Natural killer cell (primary cell): ENCODE measurements at regions not wholly inside any gene's neighbourhood (a gene's known extent, or its start where the extent isn't known, plus 50 kb on each side); places are given as distances from the start of the nearest gene placed in this dataset.
"Not testable (repeated sequence)": the region's sequence is repeated elsewhere in the genome, so short reads cannot be mapped to it uniquely, and the experiment has no call there.

ENCODE experiments used
- ATAC-seq, 3 donors: fragments of 150-1000 bp in 2 of 3; fragments of 200-7000 bp in 1 of 3; cut with Tn5 transposase; 1 replicate in 1 of 3; 2 replicates in 2 of 3; pipeline ENCODE4 v1.10.0; 2021; ENCODE audit warnings: mild to moderate bottlenecking in 2 of 3, moderate library complexity in 2 of 3
- DNase-seq, 2 donors: peaks; one replicate each; pipeline versions ENCODE4 v3.0.0 to v3.0.0-alpha.2; 2013 to 2021; ENCODE audit warnings: mixed read lengths in 1 of 2
- H3K27ac ChIP-seq: one replicate; pipeline ENCODE4 v1.5.1; 2013; ENCODE audit warnings: mild to moderate bottlenecking, low read length
- H3K27me3 ChIP-seq: one replicate; pipeline ENCODE4 v1.6.1; 2013; ENCODE audit warnings: low read length; ENCODE audit not compliant: control insufficient read depth, insufficient read depth
- H3K36me3 ChIP-seq: one replicate; pipeline ENCODE4 v1.6.1; 2013; ENCODE audit warnings: low read length; ENCODE audit not compliant: control insufficient read depth, insufficient read depth
- H3K4me1 ChIP-seq: one replicate; pipeline ENCODE4 v1.6.1; 2013; ENCODE audit warnings: low read length; ENCODE audit not compliant: control insufficient read depth, insufficient read depth
- H3K4me3 ChIP-seq: one replicate; pipeline ENCODE4 v1.5.1; 2013; ENCODE audit warnings: low read length
- H3K9me3 ChIP-seq: one replicate; pipeline ENCODE4 v1.6.1; 2013; ENCODE audit warnings: low read length; ENCODE audit not compliant: control insufficient read depth, insufficient read depth
- H3K27ac Mint-ChIP-seq, 2 donors: one replicate each; pipeline ENCODE4 v1.8.0; 2022; ENCODE audit warnings: mild to moderate bottlenecking in 2 of 2, mixed read lengths in 2 of 2, moderate library complexity in 1 of 2
- H3K27me3 Mint-ChIP-seq, 2 donors: one replicate each; pipeline ENCODE4 v1.8.0; 2022; ENCODE audit warnings: low read depth in 2 of 2, mixed read lengths in 2 of 2
- H3K36me3 Mint-ChIP-seq: one replicate; pipeline ENCODE4 v1.8.0; 2022; ENCODE audit warnings: mixed read lengths
- H3K4me1 Mint-ChIP-seq, 2 donors: one replicate each; pipeline ENCODE4 v1.8.0; 2022; ENCODE audit warnings: mixed read lengths in 2 of 2
- H3K4me3 Mint-ChIP-seq: one replicate; pipeline ENCODE4 v1.8.0; 2022; ENCODE audit warnings: mild to moderate bottlenecking, moderate library complexity, mixed read lengths
- H3K9me3 Mint-ChIP-seq, 2 donors: one replicate each; pipeline ENCODE4 v1.8.0; 2022; ENCODE audit warnings: mixed read lengths in 2 of 2
- CTCF ChIP-seq: fragments of 200-600 bp; IDR thresholded peaks from one replicate; pipeline ENCODE4 v1.8.0; 2022; ENCODE audit warnings: antibody characterized with exemption
- WGBS: methylation state at CpG from one replicate; pipeline ENCODE4 v1.1.7; 2013; ENCODE audit warnings: missing lambda C conversion rate; ENCODE audit not compliant: insufficient coverage; 5-methylcytosine and 5-hydroxymethylcytosine counted together
- intact Hi-C: fragments of 100-400 bp; cut with micrococcal nuclease; formaldehyde crosslinking; loops from one replicate; pipeline ENCODE4 v1.14.2; 2022

- Histone ChIP-seq H3K27ac (no peak overlapping the region), H3K27me3 (no peaks in the 10 kb centered on the region), H3K9me3 (no peaks in the 10 kb centered on the region), H3K4me1 (no peaks in the 10 kb centered on the region), H3K4me3 (no peak overlapping the region), H3K36me3 (no peaks in the 10 kb centered on the region)
- H3K27ac Mint-ChIP-seq, result no peak overlapping the region
- H3K4me3 Mint-ChIP-seq, result no peak overlapping the region
- DNase-seq (no peak), ATAC-seq (no peak)
- no peaks in the 10 kb centered on the region for H3K27me3 Mint-ChIP-seq
- no peaks in the 10 kb centered on the region for H3K4me1 Mint-ChIP-seq
- no peak for TF ChIP-seq CTCF
- WGBS, result 70% methylated on average over 2 of the region's 3 CpGs
- peaks cover 4 to 6% of the 10 kb centered on the region in 2 donors for H3K9me3 Mint-ChIP-seq
- intact Hi-C loops, result no loop called here
- H3K36me3 Mint-ChIP-seq, result no peaks in the 10 kb centered on the region
Measured at GRCh38 chr9:18060269-18060934, 413.6 kb upstream of the ADAMTSL1 start.

GRCh38 chr9:18061332-18061731 lies 412.6 kb upstream of the ADAMTSL1 start:
- no peak overlapping the region for H3K27ac ChIP-seq
- no peak overlapping the region for H3K4me3 ChIP-seq
- Mint-ChIP-seq H3K4me1 (no peaks in the 10 kb centered on the region), H3K9me3 (peaks cover 4 to 6% of the 10 kb centered on the region in 2 donors), H3K36me3 (no peaks in the 10 kb centered on the region), H3K27me3 (no peaks in the 10 kb centered on the region), H3K4me3 (no peak overlapping the region), H3K27ac (no peak overlapping the region)
- intact Hi-C loops, result no loop called here
- DNase-seq (no peak), ATAC-seq (no peak)
- no peak for TF ChIP-seq CTCF
- H3K36me3 ChIP-seq, result no peaks in the 10 kb centered on the region
- no peaks in the 10 kb centered on the region for H3K9me3 ChIP-seq
- H3K27me3 ChIP-seq, result no peaks in the 10 kb centered on the region
- H3K4me1 ChIP-seq, result no peaks in the 10 kb centered on the region

- no peak for DNase-seq
- Mint-ChIP-seq H3K9me3 (peaks cover 4 to 6% of the 10 kb centered on the region in 2 donors), H3K4me3 (no peak overlapping the region), H3K4me1 (no peaks in the 10 kb centered on the region), H3K27ac (no peak overlapping the region), H3K27me3 (no peaks in the 10 kb centered on the region), H3K36me3 (no peaks in the 10 kb centered on the region)
- intact Hi-C loops, result no loop called here
- TF ChIP-seq CTCF, result no peak
- 100% methylated on average over 1 of the region's 2 CpGs for WGBS
- no peak overlapping the region for H3K4me3 ChIP-seq
- H3K4me1 ChIP-seq, result no peaks in the 10 kb centered on the region
- ATAC-seq, result no peak
- no peaks in the 10 kb centered on the region for H3K9me3 ChIP-seq
- H3K27me3 ChIP-seq, result no peaks in the 10 kb centered on the region
- H3K36me3 ChIP-seq, result no peaks in the 10 kb centered on the region
- no peak overlapping the region for H3K27ac ChIP-seq
Measured at GRCh38 chr9:18061856-18062255, 412.1 kb upstream of the ADAMTSL1 start.

- no peak overlapping the region for H3K27ac ChIP-seq
- Mint-ChIP-seq H3K9me3 (peaks cover 4 to 6% of the 10 kb centered on the region in 2 donors), H3K27me3 (no peaks in the 10 kb centered on the region), H3K4me3 (no peak overlapping the region), H3K36me3 (no peaks in the 10 kb centered on the region), H3K27ac (no peak overlapping the region), H3K4me1 (no peaks in the 10 kb centered on the region)
- no peaks in the 10 kb centered on the region for H3K9me3 ChIP-seq
- WGBS, result 74% methylated on average over 6 of the region's 6 CpGs
- ATAC-seq (no peak), DNase-seq (no peak)
- no peaks in the 10 kb centered on the region for H3K4me1 ChIP-seq
- TF ChIP-seq CTCF, result no peak
- H3K27me3 ChIP-seq, result no peaks in the 10 kb centered on the region
- no peaks in the 10 kb centered on the region for H3K36me3 ChIP-seq
- intact Hi-C loops, result no loop called here
- no peak overlapping the region for H3K4me3 ChIP-seq
Measured at GRCh38 chr9:18063856-18064390, 410.0 kb upstream of the ADAMTSL1 start.

- H3K4me1 Mint-ChIP-seq, H3K36me3 ChIP-seq, H3K9me3 ChIP-seq, H3K9me3 Mint-ChIP-seq, H3K4me3 Mint-ChIP-seq, H3K27ac ChIP-seq, H3K4me1 ChIP-seq, H3K36me3 Mint-ChIP-seq, intact Hi-C loops, H3K4me3 ChIP-seq, DNase-seq, H3K27me3 Mint-ChIP-seq, ATAC-seq, H3K27ac Mint-ChIP-seq, H3K27me3 ChIP-seq: not testable (repeated sequence)
- WGBS, result no CpG with 5 or more reads among the region's 2 CpGs
Measured at GRCh38 chr9:18066608-18067007, 407.3 kb upstream of the ADAMTSL1 start.
